ENCODE measurements at regions not wholly inside any gene's neighbourhood (a gene's known extent, or its start where the extent isn't known, plus 50 kb on each side); places are given as distances from the start of the nearest gene placed in this dataset.

GRCh38 chr3:82079335-82079890 lies 318.0 kb upstream of the GBE1 start:
- H2BK15ac ChIP-seq (ENCODE audit: low read depth, poor library complexity, severe bottlenecking), result no peak overlapping the region
- H2AK5ac ChIP-seq (ENCODE audit: low read length, severe bottlenecking), result no peak overlapping the region
- H3K4ac ChIP-seq (ENCODE audit: low read depth in 1 of 2, low read length in 2 of 2), result no peak overlapping the region
- no peak overlapping the region for H3K23ac ChIP-seq (ENCODE audit: low read length in 2 of 2)
- H2BK12ac ChIP-seq (ENCODE audit: low read length in 2 of 2), result no peak overlapping the region
- no peak overlapping the region for H4K91ac ChIP-seq (ENCODE audit: low read length)
- H4K8ac ChIP-seq (ENCODE audit: low read length), result no peak overlapping the region
- no peaks in the 10 kb centered on the region for H3K36me3 ChIP-seq (ENCODE audit: control insufficient read depth in 1 of 2, insufficient read depth in 2 of 2, low read depth in 1 of 2, low read length in 2 of 2)
- H3K9me3 ChIP-seq (ENCODE audit: control insufficient read depth, low read length), result no peaks in the 10 kb centered on the region
- H3K4me2 ChIP-seq (ENCODE audit: low read length, poor library complexity, severe bottlenecking), result no peak overlapping the region
- H2BK120ac ChIP-seq (ENCODE audit: low read depth, low read length), result no peak overlapping the region
- H3K79me1 ChIP-seq (replicated peaks; ENCODE audit: low read length, poor library complexity, severe bottlenecking), result no peaks in the 10 kb centered on the region
- H2BK5ac ChIP-seq (ENCODE audit: low read depth, low read length, poor library complexity, severe bottlenecking), result no peak overlapping the region
- no peak overlapping the region for H2AFZ ChIP-seq (ENCODE audit: low read depth, low read length)
- H3K27me3 ChIP-seq (ENCODE audit: control insufficient read depth in 1 of 2, insufficient read depth in 1 of 2, low read length in 2 of 2), result no peaks in the 10 kb centered on the region
- H3K14ac ChIP-seq (ENCODE audit: low read length in 2 of 2), result no peak overlapping the region
- H3K4me3 ChIP-seq (ENCODE audit: insufficient read depth in 1 of 2, low read depth in 1 of 2, low read length in 2 of 2), result no peak overlapping the region
- no peak overlapping the region for H3K9ac ChIP-seq (ENCODE audit: low read length)
- no peaks in the 10 kb centered on the region for H3K4me1 ChIP-seq (ENCODE audit: control insufficient read depth, insufficient read depth, low read depth, low read length)
- no peak for DNase-seq
- no peak overlapping the region for H3K18ac ChIP-seq (ENCODE audit: low read depth in 1 of 2, low read length in 2 of 2)
- WGBS, result 56% methylated on average over 3 of the region's 5 CpGs
- no peak overlapping the region for H3K27ac ChIP-seq (ENCODE audit: low read length, poor library complexity, severe bottlenecking)

GRCh38 chr3:82078246-82078645 lies 316.8 kb upstream of the GBE1 start:
- WGBS, result 88% methylated on average over 3 of the region's 3 CpGs
- Histone ChIP-seq H3K4me1 (ENCODE audit: control insufficient read depth, insufficient read depth, low read depth, low read length) (no peaks in the 10 kb centered on the region), H3K9me3 (ENCODE audit: control insufficient read depth, low read length) (no peaks in the 10 kb centered on the region), H2AK5ac (ENCODE audit: low read length, severe bottlenecking) (no peak overlapping the region), H3K4me3 (ENCODE audit: insufficient read depth in 1 of 2, low read depth in 1 of 2, low read length in 2 of 2) (no peak overlapping the region), H3K36me3 (ENCODE audit: control insufficient read depth in 1 of 2, insufficient read depth in 2 of 2, low read depth in 1 of 2, low read length in 2 of 2) (no peaks in the 10 kb centered on the region), H3K79me1 (replicated peaks; ENCODE audit: low read length, poor library complexity, severe bottlenecking) (no peaks in the 10 kb centered on the region), H4K91ac (ENCODE audit: low read length) (no peak overlapping the region), H2BK120ac (ENCODE audit: low read depth, low read length) (no peak overlapping the region), H3K27ac (ENCODE audit: low read length, poor library complexity, severe bottlenecking) (no peak overlapping the region), H4K8ac (ENCODE audit: low read length) (no peak overlapping the region), H3K23ac (ENCODE audit: low read length in 2 of 2) (no peak overlapping the region), H3K4me2 (ENCODE audit: low read length, poor library complexity, severe bottlenecking) (no peak overlapping the region), H2AFZ (ENCODE audit: low read depth, low read length) (no peak overlapping the region), H2BK15ac (ENCODE audit: low read depth, poor library complexity, severe bottlenecking) (no peak overlapping the region), H2BK12ac (ENCODE audit: low read length in 2 of 2) (no peak overlapping the region), H3K9ac (ENCODE audit: low read length) (no peak overlapping the region), H3K4ac (ENCODE audit: low read depth in 1 of 2, low read length in 2 of 2) (no peak overlapping the region), H3K14ac (ENCODE audit: low read length in 2 of 2) (no peak overlapping the region), H3K18ac (ENCODE audit: low read depth in 1 of 2, low read length in 2 of 2) (no peak overlapping the region), H3K27me3 (ENCODE audit: control insufficient read depth in 1 of 2, insufficient read depth in 1 of 2, low read length in 2 of 2) (no peaks in the 10 kb centered on the region), H2BK5ac (ENCODE audit: low read depth, low read length, poor library complexity, severe bottlenecking) (no peak overlapping the region)
- no peak for DNase-seq

GRCh38 chr3:82067420-82067819 lies 306.0 kb upstream of the GBE1 start:
- H3K36me3 ChIP-seq (ENCODE audit: control insufficient read depth in 1 of 2, insufficient read depth in 2 of 2, low read depth in 1 of 2, low read length in 2 of 2), result no peaks in the 10 kb centered on the region
- no peaks in the 10 kb centered on the region for H3K4me1 ChIP-seq (ENCODE audit: control insufficient read depth, insufficient read depth, low read depth, low read length)
- H4K91ac ChIP-seq (ENCODE audit: low read length), result no peak overlapping the region
- H3K9me3 ChIP-seq (ENCODE audit: control insufficient read depth, low read length), result no peaks in the 10 kb centered on the region
- no peak overlapping the region for H4K8ac ChIP-seq (ENCODE audit: low read length)
- H2AFZ ChIP-seq (ENCODE audit: low read depth, low read length), result no peak overlapping the region
- H3K14ac ChIP-seq (ENCODE audit: low read length in 2 of 2), result no peak overlapping the region
- DNase-seq, result no peak
- H3K9ac ChIP-seq (ENCODE audit: low read length), result no peak overlapping the region
- no peaks in the 10 kb centered on the region for H3K79me1 ChIP-seq (replicated peaks; ENCODE audit: low read length, poor library complexity, severe bottlenecking)
- H3K18ac ChIP-seq (ENCODE audit: low read depth in 1 of 2, low read length in 2 of 2), result no peak overlapping the region
- no peaks in the 10 kb centered on the region for H3K27me3 ChIP-seq (ENCODE audit: control insufficient read depth in 1 of 2, insufficient read depth in 1 of 2, low read length in 2 of 2)
- H3K4ac ChIP-seq (ENCODE audit: low read depth in 1 of 2, low read length in 2 of 2), result no peak overlapping the region
- no peak overlapping the region for H2BK15ac ChIP-seq (ENCODE audit: low read depth, poor library complexity, severe bottlenecking)
- WGBS, result 87% methylated on average over 7 of the region's 7 CpGs
- H3K4me3 ChIP-seq (ENCODE audit: insufficient read depth in 1 of 2, low read depth in 1 of 2, low read length in 2 of 2), result no peak overlapping the region
- H2BK120ac ChIP-seq (ENCODE audit: low read depth, low read length), result no peak overlapping the region
- H2AK5ac ChIP-seq (ENCODE audit: low read length, severe bottlenecking), result no peak overlapping the region
- H3K4me2 ChIP-seq (ENCODE audit: low read length, poor library complexity, severe bottlenecking), result no peak overlapping the region
- H3K27ac ChIP-seq (ENCODE audit: low read length, poor library complexity, severe bottlenecking), result no peak overlapping the region
- no peak overlapping the region for H2BK5ac ChIP-seq (ENCODE audit: low read depth, low read length, poor library complexity, severe bottlenecking)
- H2BK12ac ChIP-seq (ENCODE audit: low read length in 2 of 2), result no peak overlapping the region
- H3K23ac ChIP-seq (ENCODE audit: low read length in 2 of 2), result no peak overlapping the region

GRCh38 chr3:82058809-82059208 lies 297.4 kb upstream of the GBE1 start:
- H3K4ac ChIP-seq (ENCODE audit: low read depth in 1 of 2, low read length in 2 of 2), result no peak overlapping the region
- WGBS, result 77% methylated on average over 8 of the region's 8 CpGs
- H3K79me1 ChIP-seq (replicated peaks; ENCODE audit: low read length, poor library complexity, severe bottlenecking), result no peaks in the 10 kb centered on the region

More at GRCh38 chr3:82058809-82059208, 297.4 kb upstream of the GBE1 start:
- Histone ChIP-seq H2BK12ac (ENCODE audit: low read length in 2 of 2) (no peak overlapping the region), H2BK15ac (ENCODE audit: low read depth, poor library complexity, severe bottlenecking) (no peak overlapping the region), H4K8ac (ENCODE audit: low read length) (no peak overlapping the region), H3K27me3 (ENCODE audit: control insufficient read depth in 1 of 2, insufficient read depth in 1 of 2, low read length in 2 of 2) (no peaks in the 10 kb centered on the region), H3K18ac (ENCODE audit: low read depth in 1 of 2, low read length in 2 of 2) (no peak overlapping the region), H2BK5ac (ENCODE audit: low read depth, low read length, poor library complexity, severe bottlenecking) (no peak overlapping the region), H3K36me3 (ENCODE audit: control insufficient read depth in 1 of 2, insufficient read depth in 2 of 2, low read depth in 1 of 2, low read length in 2 of 2) (no peaks in the 10 kb centered on the region), H3K9ac (ENCODE audit: low read length) (no peak overlapping the region), H3K14ac (ENCODE audit: low read length in 2 of 2) (no peak overlapping the region), H3K4me3 (ENCODE audit: insufficient read depth in 1 of 2, low read depth in 1 of 2, low read length in 2 of 2) (no peak overlapping the region), H2AK5ac (ENCODE audit: low read length, severe bottlenecking) (no peak overlapping the region), H3K9me3 (ENCODE audit: control insufficient read depth, low read length) (no peaks in the 10 kb centered on the region), H3K4me2 (ENCODE audit: low read length, poor library complexity, severe bottlenecking) (no peak overlapping the region), H3K27ac (ENCODE audit: low read length, poor library complexity, severe bottlenecking) (no peak overlapping the region), H2AFZ (ENCODE audit: low read depth, low read length) (no peak overlapping the region), H2BK120ac (ENCODE audit: low read depth, low read length) (no peak overlapping the region), H3K23ac (ENCODE audit: low read length in 2 of 2) (no peak overlapping the region), H4K91ac (ENCODE audit: low read length) (no peak overlapping the region), H3K4me1 (ENCODE audit: control insufficient read depth, insufficient read depth, low read depth, low read length) (no peaks in the 10 kb centered on the region)
- DNase-seq, result no peak

All from mesenchymal stem cell (in vitro differentiated cells and primary cell).